ENCODE measurements at regions not wholly inside any gene's neighbourhood (a gene's known extent, or its start where the extent isn't known, plus 50 kb on each side); places are given as distances from the start of the nearest gene placed in this dataset.

GRCh38 chr1:82064691-82065090 is 264.0 kb downstream of the ADGRL2 start:
- TF ChIP-seq EZH2 (IDR thresholded peaks at IDR 0.05; ENCODE audit: borderline replicate concordance, low read length), result no peak
- no peak for TF ChIP-seq CTCF (IDR thresholded peaks at IDR 0.05; ENCODE audit: low read length)
